ENCODE measurements at regions not wholly inside any gene's neighbourhood (a gene's known extent, or its start where the extent isn't known, plus 50 kb on each side); places are given as distances from the start of the nearest gene placed in this dataset.
"Not testable (repeated sequence)": the region's sequence is repeated elsewhere in the genome, so short reads cannot be mapped to it uniquely, and the experiment has no call there.

GRCh38 chr3:132987396-132987795 lies 50.8 kb upstream of the TMEM108 start:
- ATAC-seq, result no peak

GRCh38 chr3:132984181-132984580 lies 54.0 kb upstream of the TMEM108 start:
- no peak for ATAC-seq

- ATAC-seq, result no peak
Observed at GRCh38 chr3:132983143-132983770, 54.9 kb upstream of the TMEM108 start.

- no peak for ATAC-seq
Observed at GRCh38 chr3:132981719-132982118, 56.5 kb upstream of the TMEM108 start.

GRCh38 chr3:132980102-132980501 lies 58.1 kb upstream of the TMEM108 start:
- no peak for ATAC-seq

GRCh38 chr3:132979606-132980005 lies 58.6 kb upstream of the TMEM108 start:
- ATAC-seq, result no peak

- not testable (repeated sequence) for ATAC-seq
Observed at GRCh38 chr3:132978946-132979345, 59.2 kb upstream of the TMEM108 start.

GRCh38 chr3:132978464-132978863 lies 59.7 kb upstream of the TMEM108 start:
- ATAC-seq, result no peak

GRCh38 chr3:132974097-132974496 lies 64.1 kb upstream of the TMEM108 start:
- ATAC-seq, result no peak

- no peak for ATAC-seq
Observed at GRCh38 chr3:132973441-132973840, 64.8 kb upstream of the TMEM108 start.

GRCh38 chr3:132972333-132972732 lies 65.9 kb upstream of the TMEM108 start:
- no peak for ATAC-seq

GRCh38 chr3:132966374-132966773 lies 71.8 kb upstream of the TMEM108 start:
- ATAC-seq, result no peak

- no peak for ATAC-seq
Observed at GRCh38 chr3:132964266-132964665, 73.9 kb upstream of the TMEM108 start.

GRCh38 chr3:132963786-132964185 lies 74.4 kb upstream of the TMEM108 start:
- ATAC-seq, result no peak

GRCh38 chr3:132961991-132962390 lies 76.2 kb upstream of the TMEM108 start:
- ATAC-seq, result no peak

- no peak for ATAC-seq
Observed at GRCh38 chr3:132953683-132954082, 84.5 kb upstream of the TMEM108 start.

- no peak for ATAC-seq
Observed at GRCh38 chr3:132927896-132928295, 110.3 kb upstream of the TMEM108 start.

- ATAC-seq, result no peak
Observed at GRCh38 chr3:132926098-132926497, 112.1 kb upstream of the TMEM108 start.

- ATAC-seq, result no peak
Observed at GRCh38 chr3:132925256-132925930, 112.8 kb upstream of the TMEM108 start.

- no peak for ATAC-seq
Observed at GRCh38 chr3:132916096-132916495, 122.1 kb upstream of the TMEM108 start.

GRCh38 chr3:132912416-132912753 lies 125.8 kb upstream of the TMEM108 start:
- ATAC-seq, result no peak

GRCh38 chr3:132911741-132912415 lies 126.3 kb upstream of the TMEM108 start:
- ATAC-seq, result no peak

GRCh38 chr3:132907293-132907692 lies 130.9 kb upstream of the TMEM108 start:
- ATAC-seq, result no peak

- no peak for ATAC-seq
Observed at GRCh38 chr3:132900481-132900880, 137.7 kb upstream of the TMEM108 start.

Measured in activated CD4-positive, CD25-positive, alpha-beta regulatory T cell treated with anti-CD3 and anti-CD28 coated beads, Interleukin-2, amount 50 U/mL, for 24 hours (primary cell).